Mesenchymal stem cell (in vitro differentiated cells and primary cell): ENCODE measurements at regions not wholly inside any gene's neighbourhood (a gene's known extent, or its start where the extent isn't known, plus 50 kb on each side); places are given as distances from the start of the nearest gene placed in this dataset.

Experiments
- DNase-seq: peaks from one replicate; pipeline ENCODE4 v3.0.0-alpha.2; 2013
- H2AFZ ChIP-seq: one replicate; pipeline ENCODE4 v1.6.1; 2013; ENCODE audit warnings: low read depth, mild to moderate bottlenecking, control low read depth, inconsistent platforms, low read length, moderate library complexity
- H2AK5ac ChIP-seq: 2 replicates; pipeline ENCODE4 v1.6.1; 2013; ENCODE audit warnings: low read length, moderate library complexity, mild to moderate bottlenecking, inconsistent platforms; ENCODE audit not compliant: severe bottlenecking
- H2BK120ac ChIP-seq: one replicate; pipeline ENCODE4 v1.6.1; 2013; ENCODE audit warnings: low read depth, mild to moderate bottlenecking, inconsistent platforms, low read length, moderate library complexity
- H2BK12ac ChIP-seq, 2 experiments: one replicate each; pipeline ENCODE4 v1.6.1; 2013; ENCODE audit warnings: inconsistent platforms in 2 of 2, low read length in 2 of 2, mild to moderate bottlenecking in 2 of 2, moderate library complexity in 2 of 2, control low read depth in 1 of 2
- H2BK15ac ChIP-seq: one replicate; pipeline ENCODE4 v1.6.1; 2013; ENCODE audit warnings: mild to moderate bottlenecking, low read depth, inconsistent platforms; ENCODE audit not compliant: poor library complexity, severe bottlenecking
- H2BK5ac ChIP-seq: 2 replicates; pipeline ENCODE4 v1.6.1; 2013; ENCODE audit warnings: low read depth, mild to moderate bottlenecking, low read length, control low read depth, inconsistent platforms; ENCODE audit not compliant: poor library complexity, severe bottlenecking
- H3K14ac ChIP-seq, 2 experiments: one replicate each; pipeline ENCODE4 v1.6.1; 2013; ENCODE audit warnings: inconsistent platforms in 2 of 2, low read length in 2 of 2, control low read depth in 1 of 2, mild to moderate bottlenecking in 1 of 2, moderate library complexity in 1 of 2
- H3K18ac ChIP-seq, 2 experiments: one replicate each; pipeline ENCODE4 v1.6.1; 2013; ENCODE audit warnings: inconsistent platforms in 2 of 2, low read length in 2 of 2, control low read depth in 1 of 2, low read depth in 1 of 2, mild to moderate bottlenecking in 1 of 2
- H3K23ac ChIP-seq, 2 experiments: one replicate each; pipeline ENCODE4 v1.6.1; 2013; ENCODE audit warnings: inconsistent platforms in 2 of 2, low read length in 2 of 2, mild to moderate bottlenecking in 2 of 2, moderate library complexity in 2 of 2, control low read depth in 1 of 2
- H3K27ac ChIP-seq: 2 replicates; pipeline ENCODE4 v1.5.1; 2013; ENCODE audit warnings: mild to moderate bottlenecking, moderate library complexity, low read length, control low read depth, inconsistent platforms; ENCODE audit not compliant: poor library complexity, severe bottlenecking
- H3K27me3 ChIP-seq, 2 experiments: 2 replicates each; pipeline versions ENCODE4 v1.6.1 to v1.7.0; 2013; ENCODE audit warnings: low read length in 2 of 2, mild to moderate bottlenecking in 2 of 2, moderate library complexity in 2 of 2, control low read depth in 1 of 2, inconsistent platforms in 1 of 2; ENCODE audit not compliant: control insufficient read depth in 1 of 2, insufficient read depth in 1 of 2
- H3K36me3 ChIP-seq, 2 experiments: 2 replicates each; pipeline versions ENCODE4 v1.6.1 to v1.7.0; 2013; ENCODE audit warnings: low read length in 2 of 2, control low read depth in 1 of 2, inconsistent platforms in 1 of 2, low read depth in 1 of 2, mild to moderate bottlenecking in 1 of 2; ENCODE audit not compliant: insufficient read depth in 2 of 2, control insufficient read depth in 1 of 2
- H3K4ac ChIP-seq, 2 experiments: one replicate each; pipeline ENCODE4 v1.6.1; 2013; ENCODE audit warnings: inconsistent platforms in 2 of 2, low read length in 2 of 2, mild to moderate bottlenecking in 2 of 2, moderate library complexity in 2 of 2, control low read depth in 1 of 2, low read depth in 1 of 2
- H3K4me1 ChIP-seq: 2 replicates; pipeline ENCODE4 v1.6.1; 2013; ENCODE audit warnings: low read depth, low read length, control low read depth; ENCODE audit not compliant: control insufficient read depth, insufficient read depth
- H3K4me2 ChIP-seq: 2 replicates; pipeline ENCODE4 v1.6.1; 2013; ENCODE audit warnings: low read length, mild to moderate bottlenecking, inconsistent platforms; ENCODE audit not compliant: poor library complexity, severe bottlenecking
- H3K4me3 ChIP-seq, 2 experiments: 2 replicates each; pipeline versions ENCODE4 v1.5.1 to v1.7.0; 2013; ENCODE audit warnings: low read length in 2 of 2, mild to moderate bottlenecking in 2 of 2, control low read depth in 1 of 2, low read depth in 1 of 2; ENCODE audit not compliant: insufficient read depth in 1 of 2
- H3K79me1 ChIP-seq: replicated peaks from 2 replicates; pipeline ENCODE4 v1.6.1; 2013; ENCODE audit warnings: mild to moderate bottlenecking, control low read depth, low read length, inconsistent platforms; ENCODE audit not compliant: poor library complexity, severe bottlenecking
- H3K9ac ChIP-seq: 2 replicates; pipeline ENCODE4 v1.7.0; 2013; ENCODE audit warnings: mild to moderate bottlenecking, low read length, moderate library complexity
- H3K9me3 ChIP-seq: 2 replicates; pipeline ENCODE4 v1.7.0; 2013; ENCODE audit warnings: mild to moderate bottlenecking, low read length; ENCODE audit not compliant: control insufficient read depth
- H4K8ac ChIP-seq: one replicate; pipeline ENCODE4 v1.6.1; 2013; ENCODE audit warnings: inconsistent platforms, mild to moderate bottlenecking, low read length, moderate library complexity
- H4K91ac ChIP-seq: one replicate; pipeline ENCODE4 v1.6.1; 2013; ENCODE audit warnings: mild to moderate bottlenecking, low read length, inconsistent platforms
- WGBS: methylation state at CpG from one replicate; pipeline ENCODE4 v1.1.7; 2013; ENCODE audit warnings: mixed read lengths; 5-methylcytosine and 5-hydroxymethylcytosine counted together

GRCh38 chr12:84201976-84202375, 710.6 kb downstream of the SLC6A15 start:
- H3K4me1 ChIP-seq: no peaks in the 10 kb centered on the region
- H3K27ac ChIP-seq: no peak overlapping the region
- no peak overlapping the region for H2AK5ac ChIP-seq
- no peak overlapping the region for H3K23ac ChIP-seq
- H3K4ac ChIP-seq: no peak overlapping the region
- no peak overlapping the region for H4K8ac ChIP-seq
- no peak overlapping the region for H4K91ac ChIP-seq
- H3K14ac ChIP-seq: no peak overlapping the region
- no peaks in the 10 kb centered on the region for H3K9me3 ChIP-seq
- H3K27me3 ChIP-seq: no peaks in the 10 kb centered on the region
- H3K4me2 ChIP-seq: no peak overlapping the region
- no peak overlapping the region for H3K4me3 ChIP-seq
- 89% methylated on average over 2 of the region's 2 CpGs for WGBS
- no peak overlapping the region for H2BK5ac ChIP-seq
- H2BK15ac ChIP-seq: no peak overlapping the region
- no peak overlapping the region for H2BK120ac ChIP-seq
- H2AFZ ChIP-seq: no peak overlapping the region
- H3K79me1 ChIP-seq: no peaks in the 10 kb centered on the region
- H3K9ac ChIP-seq: no peak overlapping the region
- H3K18ac ChIP-seq: no peak overlapping the region
- no peaks in the 10 kb centered on the region for H3K36me3 ChIP-seq
- no peak overlapping the region for H2BK12ac ChIP-seq
- no peak for DNase-seq

DNA sequence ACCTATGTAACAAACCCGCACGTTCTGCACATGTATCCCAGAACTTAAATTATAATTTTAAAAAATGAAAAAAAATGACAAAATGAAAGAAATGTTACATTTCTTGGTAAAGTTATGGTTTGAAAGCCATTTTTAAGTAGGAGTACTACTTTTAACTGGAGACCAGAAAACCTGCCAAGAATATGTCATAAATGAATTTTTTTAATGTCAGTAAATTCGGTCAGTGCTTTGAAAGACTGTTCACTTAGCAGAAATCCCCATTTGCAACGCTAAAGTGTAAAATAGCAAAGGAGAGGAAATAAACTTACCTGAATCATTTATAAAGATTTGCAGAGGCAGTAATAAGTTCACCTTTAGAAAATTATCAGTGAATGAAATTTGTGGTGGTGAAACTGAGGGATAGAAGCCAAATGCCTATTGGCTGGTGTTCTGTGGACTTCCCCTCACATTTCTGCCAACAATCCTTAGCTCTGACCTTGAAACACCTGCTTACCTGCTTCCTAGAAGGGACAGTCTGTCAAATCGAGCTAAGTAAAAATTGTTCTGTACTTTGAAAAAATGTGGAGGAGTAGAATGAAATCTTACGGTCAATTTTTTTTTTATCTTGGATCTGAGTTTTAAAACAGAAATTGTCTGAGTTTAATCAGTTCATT, 714.2 kb downstream of the SLC6A15 start:
- no peak overlapping the region for H3K18ac ChIP-seq
- H3K27me3 ChIP-seq: no peaks in the 10 kb centered on the region

GRCh38 chr12:84191779-84192178, 720.8 kb downstream of the SLC6A15 start:
- H3K9me3 ChIP-seq: peaks cover 6% of the 10 kb centered on the region
- no peak overlapping the region for H2BK5ac ChIP-seq
- H3K23ac ChIP-seq: no peak overlapping the region
- no peaks in the 10 kb centered on the region for H3K36me3 ChIP-seq
- no peak overlapping the region for H3K4ac ChIP-seq
- no peaks in the 10 kb centered on the region for H3K79me1 ChIP-seq
- H2AK5ac ChIP-seq: no peak overlapping the region
- no peak overlapping the region for H4K8ac ChIP-seq
- no peaks in the 10 kb centered on the region for H3K4me1 ChIP-seq
- no peak overlapping the region for H2AFZ ChIP-seq
- no peak overlapping the region for H3K9ac ChIP-seq
- no peak overlapping the region for H2BK12ac ChIP-seq
- no peak overlapping the region for H4K91ac ChIP-seq
- H3K4me2 ChIP-seq: no peak overlapping the region
- H3K4me3 ChIP-seq: no peak overlapping the region
- H2BK15ac ChIP-seq: no peak overlapping the region
- 85% methylated on average over 3 of the region's 3 CpGs for WGBS
- H3K18ac ChIP-seq: no peak overlapping the region
- H3K27me3 ChIP-seq: no peaks in the 10 kb centered on the region
- no peak for DNase-seq
- no peak overlapping the region for H2BK120ac ChIP-seq
- no peak overlapping the region for H3K27ac ChIP-seq
- no peak overlapping the region for H3K14ac ChIP-seq

More for the DNA sequence above, 714.2 kb downstream of the SLC6A15 start:
- no peak overlapping the region for H2BK15ac ChIP-seq
- H3K14ac ChIP-seq: no peak overlapping the region
- peaks cover 6% of the 10 kb centered on the region for H3K9me3 ChIP-seq
- no peak overlapping the region for H2AFZ ChIP-seq
- WGBS: 96% methylated on average over 4 of the region's 6 CpGs
- H3K27ac ChIP-seq: no peak overlapping the region
- H2BK120ac ChIP-seq: no peak overlapping the region
- H3K79me1 ChIP-seq: no peaks in the 10 kb centered on the region
- no peak overlapping the region for H3K4me2 ChIP-seq
- DNase-seq: no peak
- H4K91ac ChIP-seq: no peak overlapping the region
- no peak overlapping the region for H4K8ac ChIP-seq
- H3K4me3 ChIP-seq: no peak overlapping the region
- H3K4me1 ChIP-seq: no peaks in the 10 kb centered on the region
- H2BK12ac ChIP-seq: no peak overlapping the region
- no peak overlapping the region for H3K4ac ChIP-seq
- H2BK5ac ChIP-seq: no peak overlapping the region
- no peak overlapping the region for H3K23ac ChIP-seq
- no peaks in the 10 kb centered on the region for H3K36me3 ChIP-seq
- no peak overlapping the region for H3K9ac ChIP-seq
- no peak overlapping the region for H2AK5ac ChIP-seq

DNA sequence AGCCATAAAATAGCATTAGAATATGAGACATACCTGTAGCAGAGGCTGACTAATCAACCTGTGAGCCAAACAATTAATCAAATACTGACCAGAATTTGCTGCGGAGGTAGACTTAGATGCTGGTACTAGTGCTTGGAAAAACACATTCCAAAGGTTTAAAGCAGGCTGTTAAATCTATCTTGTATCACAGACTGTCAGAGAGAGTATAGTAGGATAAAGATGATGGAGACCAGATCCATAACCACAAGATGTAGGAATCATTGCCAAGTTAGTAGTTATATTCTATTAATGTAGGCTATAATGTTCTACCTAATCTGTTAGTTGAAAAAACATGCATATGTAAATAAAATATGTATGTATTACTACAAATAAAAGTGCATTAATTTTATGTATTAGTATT, 726.2 kb downstream of the SLC6A15 start:
- no peak overlapping the region for H2BK12ac ChIP-seq
- no peak overlapping the region for H3K9ac ChIP-seq
- H2BK5ac ChIP-seq: no peak overlapping the region
- no peaks in the 10 kb centered on the region for H3K36me3 ChIP-seq
- H3K27me3 ChIP-seq: no peaks in the 10 kb centered on the region
- H3K79me1 ChIP-seq: no peaks in the 10 kb centered on the region
- H4K91ac ChIP-seq: no peak overlapping the region
- no peak overlapping the region for H3K4me2 ChIP-seq
- 100% methylated on average over 1 of the region's 1 CpG for WGBS
- H2AFZ ChIP-seq: no peak overlapping the region
- no peak overlapping the region for H3K14ac ChIP-seq
- no peak overlapping the region for H3K4ac ChIP-seq
- H2AK5ac ChIP-seq: no peak overlapping the region
- H3K23ac ChIP-seq: no peak overlapping the region
- no peak overlapping the region for H2BK120ac ChIP-seq
- H3K18ac ChIP-seq: no peak overlapping the region
- no peak overlapping the region for H3K4me3 ChIP-seq
- H3K9me3 ChIP-seq: no peaks in the 10 kb centered on the region
- no peak overlapping the region for H4K8ac ChIP-seq
- no peak overlapping the region for H3K27ac ChIP-seq
- no peaks in the 10 kb centered on the region for H3K4me1 ChIP-seq
- DNase-seq: no peak
- no peak overlapping the region for H2BK15ac ChIP-seq
